ENCODE measurements at regions not wholly inside any gene's neighbourhood (a gene's known extent, or its start where the extent isn't known, plus 50 kb on each side); places are given as distances from the start of the nearest gene placed in this dataset.

- DNase-seq (ENCODE audit: low read depth, low spot score) (no peak), ATAC-seq (no peak)
- no peak overlapping the region for H3K4me2 ChIP-seq (ENCODE audit: low read length)
- H2AFZ ChIP-seq (ENCODE audit: low read depth, low read length, poor library complexity, severe bottlenecking), result no peak overlapping the region
- peaks cover 46% of the 10 kb centered on the region for H3K27me3 ChIP-seq (ENCODE audit: insufficient read depth, low read length)
- no peaks in the 10 kb centered on the region for H3K79me2 ChIP-seq (ENCODE audit: insufficient read depth, low read length)
- intact Hi-C loops (cut with micrococcal nuclease), result no loop called here
- no peaks in the 10 kb centered on the region for H4K20me1 ChIP-seq (ENCODE audit: insufficient read depth)
- CTCF ChIA-PET, result no interaction called here
- H3K9me2 ChIP-seq (ENCODE audit: insufficient read depth), result no peaks in the 10 kb centered on the region
- H3K9me3 ChIP-seq (ENCODE audit: control insufficient read depth in 1 of 2, insufficient read depth in 1 of 2, low read depth in 1 of 2, low read length in 2 of 2), result no peaks in the 10 kb centered on the region
- RAD21 ChIA-PET (ENCODE audit: low non-redundant PET in 1 of 2, low total read pairs in 2 of 2, uncharacterized antibody in 2 of 2, unreplicated experiment in 2 of 2), result no interaction called here
- H3K27ac ChIP-seq (ENCODE audit: low read depth, low read length), result no peak overlapping the region
- no peak overlapping the region for H3K9ac ChIP-seq (ENCODE audit: low read length)
- no peak overlapping the region for H3K4me3 ChIP-seq (replicated peaks in 1 of 2; ENCODE audit: low read depth in 1 of 2, low read length in 2 of 2)
- H3K36me3 ChIP-seq (ENCODE audit: control insufficient read depth in 1 of 2, insufficient read depth in 2 of 2, low read length in 2 of 2), result no peaks in the 10 kb centered on the region
- H3K4me1 ChIP-seq (ENCODE audit: control insufficient read depth in 1 of 2, insufficient read depth in 2 of 2, low read length in 2 of 2), result no peaks in the 10 kb centered on the region
- BruUV-seq (replicated peaks), result no TSS peak
- POLR2A ChIA-PET, result no interaction called here
- TF ChIP-seq CTCF (IDR thresholded peaks at IDR 0.05 in 2 of 3, conservative IDR thresholded peaks at IDR 0.05 in 1 of 3; ENCODE audit: borderline replicate concordance in 1 of 3, insufficient read depth in 1 of 3, low read depth in 2 of 3, low read length in 2 of 3) (no peak), SIN3A (IDR thresholded peaks at IDR 0.05; ENCODE audit: low read depth) (no peak)
Measured at GRCh38 chr2:222136106-222136630, 162.6 kb downstream of the PAX3 start.

DNA sequence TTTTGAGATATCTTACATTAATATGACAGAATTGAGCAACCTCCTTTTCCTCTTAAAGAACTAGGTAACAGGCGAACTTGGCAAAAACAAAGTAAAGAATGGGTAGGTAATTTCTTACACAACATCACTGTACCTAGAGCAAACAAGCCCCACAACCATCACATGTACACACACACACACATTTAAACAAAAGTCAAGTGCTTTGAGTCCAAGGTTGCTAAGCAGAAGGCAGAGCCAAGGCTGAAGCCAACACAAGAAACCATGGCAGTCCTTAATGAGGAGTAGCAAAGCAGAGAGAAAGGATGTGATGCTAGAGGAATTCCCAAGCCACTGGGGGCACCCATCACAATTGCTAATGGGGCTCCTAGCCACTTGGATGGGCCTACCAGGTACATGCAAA lies 164.1 kb downstream of the PAX3 start:
- intact Hi-C loops (cut with micrococcal nuclease), result no loop called here
- Histone ChIP-seq H2AFZ (ENCODE audit: low read depth, low read length, poor library complexity, severe bottlenecking) (no peak overlapping the region), H4K20me1 (ENCODE audit: insufficient read depth) (no peaks in the 10 kb centered on the region), H3K79me2 (ENCODE audit: insufficient read depth, low read length) (no peaks in the 10 kb centered on the region), H3K9me2 (ENCODE audit: insufficient read depth) (no peaks in the 10 kb centered on the region), H3K4me1 (ENCODE audit: control insufficient read depth in 1 of 2, insufficient read depth in 2 of 2, low read length in 2 of 2) (no peaks in the 10 kb centered on the region), H3K36me3 (ENCODE audit: control insufficient read depth in 1 of 2, insufficient read depth in 2 of 2, low read length in 2 of 2) (no peaks in the 10 kb centered on the region), H3K9me3 (ENCODE audit: control insufficient read depth in 1 of 2, insufficient read depth in 1 of 2, low read depth in 1 of 2, low read length in 2 of 2) (no peaks in the 10 kb centered on the region), H3K4me3 (replicated peaks in 1 of 2; ENCODE audit: low read depth in 1 of 2, low read length in 2 of 2) (no peak overlapping the region), H3K4me2 (ENCODE audit: low read length) (no peak overlapping the region), H3K9ac (ENCODE audit: low read length) (no peak overlapping the region), H3K27ac (ENCODE audit: low read depth, low read length) (no peak overlapping the region), H3K27me3 (ENCODE audit: insufficient read depth, low read length) (peaks cover 42% of the 10 kb centered on the region)
- no peak for DNase-seq (ENCODE audit: low read depth, low spot score)
- TF ChIP-seq POLR2A (IDR thresholded peaks at IDR 0.05; ENCODE audit: borderline replicate concordance, extremely low read depth, insufficient read depth, insufficient read length), result no peak
- no peak for TF ChIP-seq JUND (IDR thresholded peaks at IDR 0.05)
- no peak for TF ChIP-seq RAD21 (IDR thresholded peaks at IDR 0.05; ENCODE audit: low read depth)
- TF ChIP-seq FOSL1 (IDR thresholded peaks at IDR 0.05; ENCODE audit: low read depth), result no peak
- no peak for TF ChIP-seq ELF1 (IDR thresholded peaks at IDR 0.05; ENCODE audit: borderline replicate concordance, low read depth)
- TF ChIP-seq CBX3 (IDR thresholded peaks at IDR 0.05; ENCODE audit: low read depth), result no peak
- no peak for TF ChIP-seq SP1 (IDR thresholded peaks at IDR 0.05; ENCODE audit: low read depth)
- no peak for TF ChIP-seq TCF7L2 (IDR thresholded peaks at IDR 0.05; ENCODE audit: borderline replicate concordance, extremely low read depth, insufficient read depth, insufficient read length)
- TF ChIP-seq YY1 (IDR thresholded peaks at IDR 0.05; ENCODE audit: extremely low read depth, insufficient replicate concordance, low read depth, low read length), result no peak
- TF ChIP-seq EZH2phosphoT487 (IDR thresholded peaks at IDR 0.05; ENCODE audit: borderline replicate concordance), result no peak
- no peak for TF ChIP-seq POLR2AphosphoS5 (IDR thresholded peaks at IDR 0.05; ENCODE audit: low read depth, low read length)
- no peak for TF ChIP-seq ZBTB33 (IDR thresholded peaks at IDR 0.05; ENCODE audit: extremely low read depth, insufficient replicate concordance, low read length)
- TF ChIP-seq CEBPB (IDR thresholded peaks at IDR 0.05; ENCODE audit: low read depth), result no peak
- TF ChIP-seq CTCF (IDR thresholded peaks at IDR 0.05 in 2 of 3, conservative IDR thresholded peaks at IDR 0.05 in 1 of 3; ENCODE audit: borderline replicate concordance in 1 of 3, insufficient read depth in 1 of 3, low read depth in 2 of 3, low read length in 2 of 3), result no peak
- CTCF ChIA-PET, result no interaction called here
- POLR2A ChIA-PET, result no interaction called here
- RAD21 ChIA-PET (ENCODE audit: low non-redundant PET in 1 of 2, low total read pairs in 2 of 2, uncharacterized antibody in 2 of 2, unreplicated experiment in 2 of 2), result no interaction called here
- no TSS peak for BruUV-seq (replicated peaks)
- no peak for ATAC-seq

All from HCT116 (cell line).